GM21360 (cell line): ENCODE measurements at regions not wholly inside any gene's neighbourhood (a gene's known extent, or its start where the extent isn't known, plus 50 kb on each side); places are given as distances from the start of the nearest gene placed in this dataset.
"Not testable (repeated sequence)": the region's sequence is repeated elsewhere in the genome, so short reads cannot be mapped to it uniquely, and the experiment has no call there.

Source experiments
- ATAC-seq: cut with Tn5 transposase; IDR thresholded peaks from one replicate; pipeline ENCODE4 v1.9.1; 2021; ENCODE audit warnings: mild to moderate bottlenecking, moderate library complexity; ENCODE audit not compliant: unreplicated experiment

- no peak for ATAC-seq
These were observed 438.0 kb upstream of the ZNF337 start for GRCh38 chr20:26134606-26135005.

- ATAC-seq: not testable (repeated sequence)
These were observed 437.1 kb upstream of the ZNF337 start for GRCh38 chr20:26133794-26134193.

- not testable (repeated sequence) for ATAC-seq
These were observed 424.3 kb upstream of the ZNF337 start for GRCh38 chr20:26120920-26121319.

- ATAC-seq: not testable (repeated sequence)
These were observed 397.8 kb upstream of the ZNF337 start for GRCh38 chr20:26094498-26094897.

- ATAC-seq: not testable (repeated sequence)
These were observed 395.3 kb upstream of the ZNF337 start for GRCh38 chr20:26091921-26092320.

- ATAC-seq: not testable (repeated sequence)
These were observed 389.5 kb upstream of the ZNF337 start for GRCh38 chr20:26086195-26086594.

GRCh38 chr20:26073972-26074371, 377.3 kb upstream of the ZNF337 start:
- not testable (repeated sequence) for ATAC-seq

GRCh38 chr20:26059324-26059723, 362.7 kb upstream of the ZNF337 start:
- not testable (repeated sequence) for ATAC-seq

- not testable (repeated sequence) for ATAC-seq
These were observed 361.8 kb upstream of the ZNF337 start for GRCh38 chr20:26058446-26058845.

GRCh38 chr20:26057135-26057752, 360.6 kb upstream of the ZNF337 start:
- not testable (repeated sequence) for ATAC-seq

- ATAC-seq: not testable (repeated sequence)
These were observed 329.1 kb upstream of the ZNF337 start for GRCh38 chr20:26025792-26026191.

GRCh38 chr20:26010942-26011276, 314.3 kb upstream of the ZNF337 start:
- ATAC-seq: not testable (repeated sequence)

- ATAC-seq: not testable (repeated sequence)
These were observed 313.7 kb upstream of the ZNF337 start for GRCh38 chr20:26010224-26010941.

- ATAC-seq: not testable (repeated sequence)
These were observed 313.0 kb upstream of the ZNF337 start for GRCh38 chr20:26009402-26010223.

GRCh38 chr20:26008026-26008425, 311.4 kb upstream of the ZNF337 start:
- not testable (repeated sequence) for ATAC-seq

GRCh38 chr20:26006164-26006563, 309.5 kb upstream of the ZNF337 start:
- not testable (repeated sequence) for ATAC-seq

GRCh38 chr20:26003959-26004358, 307.3 kb upstream of the ZNF337 start:
- ATAC-seq: not testable (repeated sequence)

- ATAC-seq: not testable (repeated sequence)
These were observed 300.9 kb upstream of the ZNF337 start for GRCh38 chr20:25997367-25998038.

- no peak for ATAC-seq
These were observed 295.5 kb upstream of the ZNF337 start for GRCh38 chr20:25992146-25992545.

GRCh38 chr20:25991756-25992130, 295.1 kb upstream of the ZNF337 start:
- ATAC-seq: no peak
